ENCODE measurements at regions not wholly inside any gene's neighbourhood (a gene's known extent, or its start where the extent isn't known, plus 50 kb on each side); places are given as distances from the start of the nearest gene placed in this dataset.

- Histone ChIP-seq H3K79me2 (ENCODE audit: low read depth) (no peaks in the 10 kb centered on the region), H3K36me3 (no peaks in the 10 kb centered on the region), H3K4me3 (no peak overlapping the region), H3K4me1 (no peaks in the 10 kb centered on the region), H3K9me3 (ENCODE audit: low read depth) (no peaks in the 10 kb centered on the region), H3K4me2 (no peak overlapping the region), H3K27me3 (no peaks in the 10 kb centered on the region), H2AFZ (replicated peaks) (no peak overlapping the region), H3K9ac (no peak overlapping the region), H4K20me1 (ENCODE audit: low read depth) (no peaks in the 10 kb centered on the region), H3F3A (ENCODE audit: low read depth) (no peaks in the 10 kb centered on the region), H3K27ac (no peak overlapping the region)
- TF ChIP-seq EZH2phosphoT487 (IDR thresholded peaks at IDR 0.05) (no peak), EZH2 (IDR thresholded peaks at IDR 0.05) (no peak), CTCF (IDR thresholded peaks at IDR 0.05) (no peak)
- H3K4me3 Mint-ChIP-seq: no peak overlapping the region
- no peak for DNase-seq (ENCODE audit: low spot score)
- H3K27ac Mint-ChIP-seq: no peak overlapping the region
- peaks cover 8% of the 10 kb centered on the region for H3K9me3 Mint-ChIP-seq
- peaks cover 9% of the 10 kb centered on the region for H3K27me3 Mint-ChIP-seq (ENCODE audit: insufficient read depth, low read depth)
- H3K36me3 Mint-ChIP-seq: no peaks in the 10 kb centered on the region
- peaks cover 3% of the 10 kb centered on the region for H3K4me1 Mint-ChIP-seq
Observed at GRCh38 chr11:70935006-70935768, 317.2 kb downstream of the SHANK2 start.

- Histone ChIP-seq H3K4me3 (no peak overlapping the region), H3K27me3 (no peaks in the 10 kb centered on the region), H2AFZ (replicated peaks) (no peak overlapping the region), H3K36me3 (no peaks in the 10 kb centered on the region), H3K4me2 (no peak overlapping the region), H3K9me3 (ENCODE audit: low read depth) (no peaks in the 10 kb centered on the region), H4K20me1 (ENCODE audit: low read depth) (no peaks in the 10 kb centered on the region), H3K27ac (no peak overlapping the region), H3K9ac (no peak overlapping the region), H3K79me2 (ENCODE audit: low read depth) (no peaks in the 10 kb centered on the region), H3K4me1 (no peaks in the 10 kb centered on the region), H3F3A (ENCODE audit: low read depth) (no peaks in the 10 kb centered on the region)
- Mint-ChIP-seq H3K27ac (no peak overlapping the region), H3K9me3 (peaks cover 40% of the 10 kb centered on the region), H3K36me3 (peaks cover 2% of the 10 kb centered on the region), H3K27me3 (ENCODE audit: insufficient read depth, low read depth) (peaks cover 9% of the 10 kb centered on the region), H3K4me3 (no peak overlapping the region), H3K4me1 (peaks cover 3% of the 10 kb centered on the region)
- no peak for TF ChIP-seq EZH2phosphoT487 (IDR thresholded peaks at IDR 0.05)
- no peak for TF ChIP-seq EZH2 (IDR thresholded peaks at IDR 0.05)
- TF ChIP-seq CTCF (IDR thresholded peaks at IDR 0.05): peak; percentile 68
- no peak for DNase-seq (ENCODE audit: low spot score)
Observed at GRCh38 chr11:70942593-70942992, 309.8 kb downstream of the SHANK2 start.

- Histone ChIP-seq H3K27ac (no peak overlapping the region), H3K9ac (no peak overlapping the region), H3K9me3 (ENCODE audit: low read depth) (no peaks in the 10 kb centered on the region), H4K20me1 (ENCODE audit: low read depth) (no peaks in the 10 kb centered on the region), H3F3A (ENCODE audit: low read depth) (no peaks in the 10 kb centered on the region), H3K4me2 (no peak overlapping the region), H3K4me1 (no peaks in the 10 kb centered on the region), H3K4me3 (no peak overlapping the region), H3K79me2 (ENCODE audit: low read depth) (no peaks in the 10 kb centered on the region), H2AFZ (replicated peaks) (no peak overlapping the region), H3K27me3 (no peaks in the 10 kb centered on the region), H3K36me3 (no peaks in the 10 kb centered on the region)
- H3K4me3 Mint-ChIP-seq: no peak overlapping the region
- H3K9me3 Mint-ChIP-seq: peaks cover 36% of the 10 kb centered on the region
- no peak for TF ChIP-seq EZH2phosphoT487 (IDR thresholded peaks at IDR 0.05)
- TF ChIP-seq CTCF (IDR thresholded peaks at IDR 0.05): no peak
- no peak for TF ChIP-seq EZH2 (IDR thresholded peaks at IDR 0.05)
- H3K4me1 Mint-ChIP-seq: no peaks in the 10 kb centered on the region
- H3K36me3 Mint-ChIP-seq: peaks cover 2% of the 10 kb centered on the region
- no peak for DNase-seq (ENCODE audit: low spot score)
- no peak overlapping the region for H3K27ac Mint-ChIP-seq
- peaks cover 9% of the 10 kb centered on the region for H3K27me3 Mint-ChIP-seq (ENCODE audit: insufficient read depth, low read depth)
Observed at GRCh38 chr11:70944141-70944540, 308.2 kb downstream of the SHANK2 start.

All from neural progenitor cell (in vitro differentiated cells).